GM19023 (cell line): ENCODE measurements at regions not wholly inside any gene's neighbourhood (a gene's known extent, or its start where the extent isn't known, plus 50 kb on each side); places are given as distances from the start of the nearest gene placed in this dataset.

Experiments
- ATAC-seq: cut with Tn5 transposase; IDR thresholded peaks from one replicate; pipeline ENCODE4 v1.9.1; 2021; ENCODE audit warnings: mild to moderate bottlenecking, moderate library complexity; ENCODE audit not compliant: unreplicated experiment

- no peak for ATAC-seq
Measured at GRCh38 chr11:81072273-81072672, 1631.4 kb upstream of the TENM4 start.

- ATAC-seq: no peak
Measured at GRCh38 chr11:81071606-81072005, 1630.8 kb upstream of the TENM4 start.

GRCh38 chr11:81070948-81071347, 1630.1 kb upstream of the TENM4 start:
- no peak for ATAC-seq

- ATAC-seq: no peak
Measured at GRCh38 chr11:81059356-81059755, 1618.5 kb upstream of the TENM4 start.

- ATAC-seq: no peak
Measured at GRCh38 chr11:81052344-81053158, 1611.7 kb upstream of the TENM4 start.

- no peak for ATAC-seq
Measured at GRCh38 chr11:81039916-81040524, 1599.2 kb upstream of the TENM4 start.

GRCh38 chr11:81036168-81036870, 1595.5 kb upstream of the TENM4 start:
- ATAC-seq: no peak

- no peak for ATAC-seq
Measured at GRCh38 chr11:81033779-81034540, 1593.1 kb upstream of the TENM4 start.

GRCh38 chr11:81032906-81033305, 1592.1 kb upstream of the TENM4 start:
- no peak for ATAC-seq

- ATAC-seq: no peak
Measured at GRCh38 chr11:81030186-81030585, 1589.4 kb upstream of the TENM4 start.

GRCh38 chr11:81026032-81026431, 1585.2 kb upstream of the TENM4 start:
- ATAC-seq: no peak

- no peak for ATAC-seq
Measured at GRCh38 chr11:81022057-81022456, 1581.2 kb upstream of the TENM4 start.

- ATAC-seq: no peak
Measured at GRCh38 chr11:81010631-81011030, 1569.8 kb upstream of the TENM4 start.

GRCh38 chr11:81007046-81007445, 1566.2 kb upstream of the TENM4 start:
- ATAC-seq: no peak

GRCh38 chr11:81005595-81005994, 1564.8 kb upstream of the TENM4 start:
- no peak for ATAC-seq

- ATAC-seq: no peak
Measured at GRCh38 chr11:81004576-81004975, 1563.7 kb upstream of the TENM4 start.

GRCh38 chr11:81002374-81002773, 1561.5 kb upstream of the TENM4 start:
- ATAC-seq: no peak

- no peak for ATAC-seq
Measured at GRCh38 chr11:81000735-81001134, 1559.9 kb upstream of the TENM4 start.

GRCh38 chr11:81000334-81000733, 1559.5 kb upstream of the TENM4 start:
- no peak for ATAC-seq

GRCh38 chr11:80995523-80995922, 1554.7 kb upstream of the TENM4 start:
- ATAC-seq: no peak

GRCh38 chr11:80993536-80993935, 1552.7 kb upstream of the TENM4 start:
- ATAC-seq: no peak
